ENCODE measurements at regions not wholly inside any gene's neighbourhood (a gene's known extent, or its start where the extent isn't known, plus 50 kb on each side); places are given as distances from the start of the nearest gene placed in this dataset.
A peak's percentile ranks its signal among the peaks of the same experiment; 100 is the strongest.
"Not testable (repeated sequence)": the region's sequence is repeated elsewhere in the genome, so short reads cannot be mapped to it uniquely, and the experiment has no call there.

DNA sequence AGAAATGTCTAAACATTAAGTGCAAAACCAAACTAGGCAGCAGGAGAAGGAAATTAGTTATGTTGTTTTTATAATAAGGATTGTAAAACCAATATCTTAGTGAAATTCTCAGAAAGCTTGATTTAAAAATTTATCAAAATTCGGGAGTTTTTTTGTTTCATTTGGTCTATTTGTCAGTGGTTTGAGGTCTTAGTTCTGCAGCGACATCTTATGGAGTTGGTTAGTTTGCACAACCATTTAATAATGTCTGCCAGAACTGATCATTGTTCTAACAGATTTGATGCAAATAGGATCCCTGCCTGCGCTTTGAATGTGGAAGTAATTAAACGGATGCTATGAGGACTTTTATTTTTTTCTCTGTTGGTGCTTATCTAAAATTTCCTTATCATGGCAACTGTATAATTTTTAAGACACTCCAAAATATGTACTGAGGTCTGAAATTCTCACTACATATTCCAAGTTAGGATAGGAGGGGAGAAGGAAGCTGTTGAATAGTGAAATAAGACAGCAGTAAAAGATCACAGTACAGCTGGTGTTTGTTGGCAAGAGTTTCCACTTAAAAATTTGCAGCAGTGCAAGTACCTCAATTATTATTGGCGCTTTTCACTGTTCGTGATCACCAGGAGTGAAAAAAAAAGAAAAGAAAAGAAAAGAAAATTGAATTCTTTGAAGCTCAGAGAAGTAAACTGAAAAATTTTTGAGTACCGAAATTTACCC lies 2521.4 kb downstream of the ARAP2 start:
- TF ChIP-seq, protein P1, sequence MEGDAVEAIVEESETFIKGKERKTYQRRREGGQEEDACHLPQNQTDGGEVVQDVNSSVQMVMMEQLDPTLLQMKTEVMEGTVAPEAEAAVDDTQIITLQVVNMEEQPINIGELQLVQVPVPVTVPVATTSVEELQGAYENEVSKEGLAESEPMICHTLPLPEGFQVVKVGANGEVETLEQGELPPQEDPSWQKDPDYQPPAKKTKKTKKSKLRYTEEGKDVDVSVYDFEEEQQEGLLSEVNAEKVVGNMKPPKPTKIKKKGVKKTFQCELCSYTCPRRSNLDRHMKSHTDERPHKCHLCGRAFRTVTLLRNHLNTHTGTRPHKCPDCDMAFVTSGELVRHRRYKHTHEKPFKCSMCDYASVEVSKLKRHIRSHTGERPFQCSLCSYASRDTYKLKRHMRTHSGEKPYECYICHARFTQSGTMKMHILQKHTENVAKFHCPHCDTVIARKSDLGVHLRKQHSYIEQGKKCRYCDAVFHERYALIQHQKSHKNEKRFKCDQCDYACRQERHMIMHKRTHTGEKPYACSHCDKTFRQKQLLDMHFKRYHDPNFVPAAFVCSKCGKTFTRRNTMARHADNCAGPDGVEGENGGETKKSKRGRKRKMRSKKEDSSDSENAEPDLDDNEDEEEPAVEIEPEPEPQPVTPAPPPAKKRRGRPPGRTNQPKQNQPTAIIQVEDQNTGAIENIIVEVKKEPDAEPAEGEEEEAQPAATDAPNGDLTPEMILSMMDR (IDR thresholded peaks at IDR 0.05; ENCODE audit: insufficient read depth, low read depth, low read length) = peak; percentile 31
- peak; percentile 57 for DNase-seq (ENCODE audit: low read depth)

DNA sequence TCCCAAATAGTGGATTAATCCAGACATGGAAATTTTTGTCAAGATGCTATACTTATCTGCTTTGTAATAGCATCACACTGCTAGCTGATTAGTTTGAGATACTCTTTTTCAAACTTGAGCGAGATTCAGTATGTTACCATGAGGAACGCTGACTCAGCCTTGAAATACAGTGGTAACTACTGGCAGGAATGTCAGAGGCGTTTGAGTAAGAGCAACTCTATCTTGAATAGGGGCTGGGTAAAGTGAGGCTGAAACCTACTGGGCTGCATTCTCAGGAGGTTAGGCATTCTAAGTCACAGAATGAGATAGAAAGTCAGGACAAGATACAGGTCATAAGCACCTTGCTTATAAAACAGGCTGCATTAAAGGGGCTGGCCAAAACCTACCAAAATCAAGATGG lies 2519.6 kb downstream of the ARAP2 start:
- TF ChIP-seq, protein P1 (IDR thresholded peaks at IDR 0.05; ENCODE audit: insufficient read depth, low read depth, low read length) = no peak
- H3K4me3 ChIP-seq (ENCODE audit: low read depth, low read length) = no peak overlapping the region
- no peak for DNase-seq (ENCODE audit: low read depth)

More for the DNA sequence above, 2521.4 kb downstream of the ARAP2 start:
- no peak overlapping the region for H3K4me3 ChIP-seq (ENCODE audit: low read depth, low read length)

DNA sequence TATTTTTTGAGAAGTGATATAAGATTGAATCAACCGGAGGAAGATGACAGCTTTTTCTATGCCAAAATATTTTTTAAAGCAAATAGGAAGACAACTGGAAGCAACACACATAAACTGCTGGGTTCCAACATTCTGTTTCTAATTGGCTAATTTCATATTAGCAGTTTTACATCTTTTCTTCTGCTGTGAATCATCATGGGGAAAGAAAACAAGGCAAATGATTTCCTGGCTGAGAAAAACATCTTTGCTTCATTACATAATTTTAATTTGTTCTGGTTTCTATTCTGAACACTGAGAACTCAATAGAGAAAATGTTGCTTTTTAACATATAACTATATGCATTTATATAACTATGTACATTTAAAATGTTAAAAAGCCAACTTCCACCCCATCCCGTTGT lies 2518.5 kb downstream of the ARAP2 start:
- TF ChIP-seq, protein P1 (IDR thresholded peaks at IDR 0.05; ENCODE audit: insufficient read depth, low read depth, low read length) = no peak
- DNase-seq (ENCODE audit: low read depth) = peak; percentile 44
- no peak overlapping the region for H3K4me3 ChIP-seq (ENCODE audit: low read depth, low read length)

DNA sequence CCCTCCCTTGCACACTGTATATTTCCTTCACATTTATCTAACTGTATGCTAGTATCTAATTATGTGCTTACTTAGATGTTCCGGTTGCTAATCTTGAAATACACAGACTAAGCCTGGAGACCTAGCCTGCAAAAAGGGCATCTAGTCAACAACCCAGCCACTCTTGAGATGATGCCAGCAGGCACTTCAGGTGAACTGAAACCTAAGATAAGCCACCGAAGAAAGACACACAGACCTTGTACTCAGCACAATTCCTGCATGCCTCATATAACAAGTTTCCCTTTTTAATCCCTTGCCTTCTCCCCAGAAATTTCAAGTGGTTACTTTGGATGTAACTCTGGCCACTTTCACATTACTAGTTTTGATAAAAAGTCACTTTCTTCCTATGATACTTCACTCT lies 2506.6 kb downstream of the ARAP2 start:
- TF ChIP-seq, protein P1 (IDR thresholded peaks at IDR 0.05; ENCODE audit: insufficient read depth, low read depth, low read length) = no peak
- DNase-seq (ENCODE audit: low read depth) = no peak
- no peak overlapping the region for H3K4me3 ChIP-seq (ENCODE audit: low read depth, low read length)

DNA sequence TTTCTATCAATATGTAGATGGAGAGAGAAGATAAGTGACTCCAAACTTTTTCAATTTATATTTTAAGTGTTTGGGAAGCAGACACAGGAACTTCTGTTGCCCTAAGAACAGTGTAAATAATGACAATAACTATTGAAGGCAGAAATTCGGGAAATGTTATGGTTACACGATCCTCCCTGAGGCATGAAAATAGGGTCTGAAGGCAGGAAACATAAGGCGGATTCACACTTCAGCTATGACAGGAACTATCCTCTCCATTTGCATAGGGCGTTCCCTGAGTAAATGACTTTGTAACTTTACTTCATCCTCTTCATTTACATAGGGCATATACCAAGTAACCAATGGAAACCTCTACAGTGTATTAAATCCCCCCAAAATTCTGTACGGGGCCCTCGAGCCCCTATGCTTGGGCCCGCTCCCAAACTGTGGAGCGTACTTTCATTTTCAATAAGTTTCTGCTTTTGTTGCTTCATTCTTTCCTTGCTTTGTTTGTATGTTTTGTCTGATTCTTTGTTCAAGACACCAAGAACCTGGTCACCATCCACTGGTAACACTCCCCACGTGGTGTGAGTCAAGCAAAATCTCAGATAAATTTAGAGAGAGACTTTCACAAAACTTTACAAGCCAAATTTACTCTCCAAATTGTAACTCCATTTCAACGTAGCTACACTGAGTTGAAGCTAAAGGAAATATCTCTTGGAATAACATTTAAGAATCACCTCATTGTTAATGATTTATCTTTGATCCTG lies 2504.3 kb downstream of the ARAP2 start:
- H3K4me3 ChIP-seq (ENCODE audit: low read depth, low read length) = no peak overlapping the region
- TF ChIP-seq, protein P1 (IDR thresholded peaks at IDR 0.05; ENCODE audit: insufficient read depth, low read depth, low read length) = no peak
- DNase-seq (ENCODE audit: low read depth) = no peak

DNA sequence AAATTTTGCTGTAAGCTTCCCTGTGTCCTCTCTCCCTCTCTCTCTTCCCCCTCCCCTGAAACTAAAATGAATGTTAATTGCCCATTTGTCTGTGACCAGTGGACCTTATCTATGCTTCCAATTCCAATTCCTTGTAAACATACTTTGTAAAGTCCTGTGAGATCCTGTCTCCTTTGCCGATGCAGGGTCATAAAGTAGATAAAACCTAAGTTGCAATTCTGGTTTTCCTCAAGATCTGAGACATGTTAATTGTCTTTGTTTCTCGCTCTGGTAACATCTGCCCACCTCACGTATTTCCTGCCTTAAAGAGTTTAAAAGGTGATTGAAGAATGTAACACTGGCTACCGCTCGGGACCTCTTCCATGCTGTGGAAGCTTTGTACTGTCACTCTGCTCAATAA lies 2503.4 kb downstream of the ARAP2 start:
- not testable (repeated sequence) for H3K4me3 ChIP-seq (ENCODE audit: low read depth, low read length)
- DNase-seq (ENCODE audit: low read depth) = peak; percentile 50

DNA sequence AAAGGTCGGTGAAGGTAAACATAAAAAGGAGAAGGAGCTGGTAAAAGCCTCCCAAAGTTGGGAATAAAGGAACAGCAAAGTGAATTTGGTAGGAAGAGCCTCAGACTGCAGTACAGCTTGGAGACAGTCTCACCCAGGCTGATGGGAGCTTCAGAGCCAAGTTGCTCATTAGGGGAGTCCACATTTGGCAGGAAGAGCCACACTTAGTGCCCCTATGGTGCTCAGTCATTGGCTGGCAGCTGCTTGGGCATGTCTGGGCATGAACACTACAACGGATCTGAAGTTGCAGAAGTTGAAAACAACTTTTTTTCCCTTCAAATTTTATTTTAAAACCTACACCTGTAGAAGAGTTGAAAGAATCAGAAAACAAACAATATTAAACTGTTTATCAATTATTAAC lies 2497.3 kb downstream of the ARAP2 start:
- TF ChIP-seq, protein P1 (IDR thresholded peaks at IDR 0.05; ENCODE audit: insufficient read depth, low read depth, low read length) = no peak
- no peak for DNase-seq (ENCODE audit: low read depth)
- H3K4me3 ChIP-seq (ENCODE audit: low read depth, low read length) = no peak overlapping the region
